ENCODE measurements at regions not wholly inside any gene's neighbourhood (a gene's known extent, or its start where the extent isn't known, plus 50 kb on each side); places are given as distances from the start of the nearest gene placed in this dataset.
"Not testable (repeated sequence)": the region's sequence is repeated elsewhere in the genome, so short reads cannot be mapped to it uniquely, and the experiment has no call there.

- no peak for DNase-seq
These were observed 107.8 kb upstream of the SPIN4 start for GRCh38 chrX:63458981-63459380.

- no peak for DNase-seq
These were observed 102.4 kb upstream of the SPIN4 start for GRCh38 chrX:63453571-63453970.

DNA sequence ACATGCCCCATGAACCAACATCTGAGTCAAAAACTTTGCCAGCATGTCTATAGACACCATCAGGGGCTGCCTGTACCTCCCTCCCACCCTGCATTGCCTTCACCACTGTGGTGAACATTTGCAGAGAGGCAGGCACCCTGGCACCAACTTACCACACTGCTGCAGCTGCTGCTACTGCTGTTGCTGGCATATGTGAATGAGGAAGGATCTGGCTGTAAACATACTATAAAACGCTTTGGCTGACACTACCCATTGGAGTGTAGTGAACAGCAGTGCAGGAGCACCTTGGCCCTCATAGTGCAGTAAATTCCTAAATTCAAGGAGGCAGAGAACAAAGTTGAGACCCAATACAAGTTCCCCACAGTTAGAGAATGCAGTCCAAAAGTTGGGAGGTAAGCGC lies 90.6 kb upstream of the SPIN4 start:
- no peak for DNase-seq

GRCh38 chrX:63439580-63439979 lies 88.4 kb upstream of the SPIN4 start:
- no peak for DNase-seq

- no peak for DNase-seq
These were observed 85.7 kb upstream of the SPIN4 start for GRCh38 chrX:63436865-63437264.

DNA sequence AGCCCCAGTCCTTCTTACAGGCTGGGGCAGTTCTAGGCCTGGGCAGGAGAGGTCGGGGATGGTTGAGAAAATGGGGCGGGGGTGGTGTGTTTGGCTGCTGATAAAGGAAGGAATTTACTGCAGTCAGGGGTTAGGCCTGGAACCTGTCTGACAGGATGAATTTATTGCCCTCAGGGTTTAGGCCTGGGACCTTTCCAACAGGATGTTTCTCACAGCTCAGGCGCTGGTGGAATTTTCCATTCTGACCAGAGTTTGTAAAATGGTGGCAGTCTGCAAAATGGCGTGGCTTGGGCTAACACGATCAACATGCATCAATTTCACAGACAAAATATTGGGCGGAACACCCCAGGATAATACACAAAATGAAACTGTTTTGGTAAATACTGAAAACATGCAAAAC lies 83.5 kb upstream of the SPIN4 start:
- no peak for DNase-seq

DNA sequence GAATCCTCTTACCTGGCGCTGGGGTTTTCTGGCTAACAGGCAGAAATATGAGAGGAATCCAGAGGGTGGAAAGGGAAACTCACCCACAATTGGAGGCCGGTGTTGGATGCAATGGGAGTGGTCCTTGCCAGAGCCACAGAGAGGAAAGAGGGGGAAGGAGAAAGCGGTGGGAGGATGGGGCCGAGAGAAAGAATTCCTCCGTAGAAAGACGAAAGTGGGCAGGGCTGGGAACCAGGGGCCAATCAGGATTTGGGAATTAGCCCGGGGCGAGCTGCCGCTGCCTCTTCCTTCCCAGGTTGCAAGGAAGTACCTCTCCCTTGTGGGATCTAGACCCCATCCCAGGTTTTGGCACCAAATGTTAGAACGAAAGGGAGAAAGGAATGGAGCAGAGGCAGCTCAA lies 83.1 kb upstream of the SPIN4 start:
- no peak for DNase-seq

DNA sequence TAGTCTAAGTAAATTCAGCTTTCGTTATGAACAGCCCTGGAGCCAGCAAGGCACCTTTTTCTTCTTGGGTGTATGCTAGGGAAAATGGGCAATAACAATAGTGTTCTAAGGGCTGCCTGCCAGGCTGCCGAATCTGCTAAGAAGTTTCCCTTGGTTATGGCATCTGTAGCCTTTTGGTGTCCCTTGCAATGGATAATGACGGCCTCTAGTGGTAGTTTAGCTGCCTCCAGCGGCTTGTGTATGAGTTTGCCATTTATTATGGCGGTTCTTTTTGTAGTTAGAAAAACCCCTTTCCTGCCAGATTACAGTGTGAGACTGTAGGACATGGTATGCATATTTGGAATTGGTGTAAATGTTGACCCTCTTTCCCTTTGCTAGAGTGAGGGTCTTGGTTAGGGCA lies 78.9 kb upstream of the SPIN4 start:
- no peak for DNase-seq

DNA sequence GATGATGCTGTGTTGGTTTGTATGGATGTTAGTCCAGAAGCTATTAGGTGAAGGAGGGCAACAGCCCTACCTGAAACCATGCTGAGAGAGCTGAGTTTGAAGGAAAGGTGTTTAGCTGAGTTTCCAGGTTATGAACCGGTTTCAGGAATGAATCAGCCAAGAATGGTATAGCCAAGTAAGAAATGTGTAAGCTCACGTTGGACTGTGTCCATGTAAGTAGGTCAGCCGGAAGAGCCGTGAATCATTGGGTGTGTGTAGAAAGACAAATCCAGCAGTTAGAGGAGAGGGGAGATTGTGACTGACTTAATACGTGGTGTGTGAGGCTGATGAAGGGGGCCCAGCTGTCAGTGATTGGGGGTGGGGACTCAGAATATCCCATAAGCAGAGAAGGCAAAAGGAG lies 77.2 kb upstream of the SPIN4 start:
- DNase-seq = no peak

DNA sequence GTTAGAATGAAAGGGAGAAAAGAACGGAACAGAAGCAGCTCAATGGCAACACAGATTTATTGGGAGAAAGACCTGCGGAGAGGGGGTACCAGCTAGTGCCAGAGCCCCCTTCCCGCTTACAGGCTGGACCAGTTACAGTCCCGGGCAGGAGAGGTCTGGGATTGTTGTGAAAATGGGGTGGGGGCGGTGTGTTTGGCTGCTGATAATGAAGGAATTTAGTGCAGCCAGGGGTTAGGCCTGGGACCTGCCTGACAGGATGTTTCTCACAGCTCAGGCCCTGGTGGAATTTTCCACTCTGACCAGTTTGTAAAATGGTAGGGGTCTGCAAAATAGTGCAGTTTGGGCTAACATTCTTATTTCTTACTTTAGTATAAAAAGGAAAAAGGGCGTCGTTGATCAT lies 75.4 kb upstream of the SPIN4 start:
- DNase-seq = no peak

DNA sequence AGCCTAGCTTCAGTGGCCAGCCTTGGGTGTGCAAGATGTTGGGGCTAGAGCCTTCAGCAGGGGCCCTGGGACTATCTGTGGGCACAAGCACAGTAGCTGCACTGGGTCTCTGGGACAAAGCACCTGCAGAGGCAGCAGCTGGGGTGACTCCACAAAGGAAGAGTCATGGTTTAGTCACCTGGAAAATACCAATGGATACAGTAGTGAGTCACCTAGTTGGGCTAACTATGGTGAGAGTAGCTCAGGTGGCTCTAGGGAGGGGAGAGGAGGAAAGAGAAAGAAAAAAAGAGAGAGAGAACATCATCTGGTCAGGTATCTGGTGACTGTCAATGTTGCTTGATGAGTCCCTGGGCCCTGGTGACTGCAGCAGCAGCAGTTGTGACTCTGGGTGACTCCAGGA lies 72.9 kb upstream of the SPIN4 start:
- DNase-seq = no peak

- no peak for DNase-seq
These were observed 70.3 kb upstream of the SPIN4 start for GRCh38 chrX:63421411-63421810.

- no peak for DNase-seq
These were observed 67.1 kb upstream of the SPIN4 start for GRCh38 chrX:63418211-63418610.

DNA sequence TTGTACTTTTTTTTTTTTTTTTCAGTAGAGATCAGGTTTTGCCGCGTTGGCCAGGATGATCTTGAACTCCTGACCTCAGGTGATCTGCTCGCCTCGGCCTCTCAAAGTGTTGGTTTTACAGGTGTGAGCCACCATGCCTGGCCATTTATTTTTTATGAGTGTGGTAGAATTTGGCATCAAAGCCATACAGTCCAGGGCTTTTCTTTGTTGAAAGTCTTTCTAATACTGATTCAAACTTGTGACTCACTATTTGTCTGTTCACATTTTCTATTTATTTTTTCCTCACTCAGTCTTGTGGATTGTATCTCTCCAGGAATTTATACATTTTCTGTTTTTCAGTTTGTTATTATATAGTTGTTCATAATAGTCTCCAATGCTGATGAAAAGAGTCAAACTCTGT lies 66.5 kb upstream of the SPIN4 start:
- DNase-seq = no peak

DNA sequence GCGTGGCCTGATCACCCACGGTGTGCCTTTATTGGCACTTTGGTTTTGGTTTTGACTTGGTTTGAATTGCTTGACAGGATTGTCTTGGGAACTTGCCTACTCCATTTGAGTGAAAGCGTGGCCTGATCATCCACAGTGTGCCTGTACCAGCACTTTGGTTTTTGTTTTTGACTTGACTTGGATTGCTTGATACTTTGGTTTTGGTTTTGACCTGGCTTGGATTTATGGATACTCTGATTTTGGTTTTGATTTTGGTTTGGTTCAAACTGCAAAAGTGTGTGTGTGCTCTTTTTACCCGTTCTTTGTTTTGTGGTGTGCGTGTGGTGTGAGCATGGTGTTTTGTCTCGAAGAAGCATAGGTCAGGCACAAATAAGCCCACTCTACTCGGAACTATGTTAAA lies 58.8 kb upstream of the SPIN4 start:
- DNase-seq = not testable (repeated sequence)

DNA sequence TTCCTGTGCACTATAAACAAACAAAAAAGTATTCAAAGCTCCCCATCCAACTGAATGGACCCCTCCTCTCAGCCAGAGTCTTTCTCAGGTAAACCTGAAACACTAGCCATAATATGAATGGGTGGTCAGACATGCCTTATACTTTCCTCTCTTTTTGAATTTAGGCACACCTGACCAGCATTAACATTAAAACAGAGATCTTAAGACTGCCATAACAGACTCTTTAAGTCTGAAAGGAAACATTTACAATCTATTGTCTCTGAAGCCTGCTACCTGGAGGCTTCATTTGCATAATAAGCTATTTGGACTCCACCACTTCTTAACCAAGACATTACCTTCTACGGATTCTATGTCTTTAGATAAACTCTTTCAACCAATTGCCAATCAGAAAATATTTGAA lies 56.9 kb upstream of the SPIN4 start:
- no peak for DNase-seq

DNA sequence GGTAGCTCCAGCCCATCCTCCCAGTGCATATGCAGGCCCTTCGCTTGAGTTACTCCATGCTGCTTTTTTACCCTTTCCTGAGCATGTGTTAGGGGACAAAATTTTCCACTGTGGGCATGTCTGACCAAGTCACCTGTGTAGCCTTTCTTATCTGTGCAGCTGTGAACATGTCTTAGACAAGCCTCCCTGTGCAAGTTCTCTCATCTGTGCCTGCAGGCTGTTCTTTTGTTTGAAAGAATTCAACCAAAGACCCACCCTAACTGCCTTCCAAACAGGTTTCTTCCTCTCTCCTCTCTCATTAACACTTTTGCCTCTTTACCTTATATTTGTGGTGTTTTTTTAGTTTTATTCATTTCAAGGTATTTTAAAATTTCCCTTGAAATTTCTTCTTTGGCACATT lies 53.2 kb upstream of the SPIN4 start:
- DNase-seq = no peak

DNA sequence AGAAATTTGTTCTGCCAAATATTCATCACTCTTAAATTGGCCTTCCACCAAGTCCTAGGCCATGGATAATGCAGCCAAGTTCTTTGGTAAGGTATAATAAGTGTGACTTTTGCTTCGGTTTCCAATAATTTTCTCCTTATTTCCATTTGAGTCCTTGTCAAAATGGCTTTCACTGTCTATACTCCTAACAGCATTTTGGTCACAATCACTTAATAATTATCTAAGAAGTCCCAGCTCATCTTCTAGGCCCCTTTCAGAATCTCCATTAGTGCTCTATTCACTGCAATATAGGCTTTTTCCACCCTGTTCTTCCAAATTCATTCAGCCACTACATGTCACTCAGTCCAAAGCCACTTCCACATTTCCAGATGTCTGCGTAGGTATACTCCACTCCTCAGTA lies 51.0 kb upstream of the SPIN4 start:
- no peak for DNase-seq
